Lower leg skin (tissue), 4 donors: ENCODE measurements at regions not wholly inside any gene's neighbourhood (a gene's known extent, or its start where the extent isn't known, plus 50 kb on each side); places are given as distances from the start of the nearest gene placed in this dataset.
"Not testable (repeated sequence)": the region's sequence is repeated elsewhere in the genome, so short reads cannot be mapped to it uniquely, and the experiment has no call there.

Experiments
- DNase-seq, 2 donors: peaks; one replicate each; pipeline ENCODE4 v3.0.0-alpha.2; 2019; ENCODE audit warnings: low spot score in 2 of 2
- H3K4me3 ChIP-seq: fragments of 200-600 bp; sonication (generic); 2 replicates; pipeline ENCODE4 v1.5.1; 2017; ENCODE audit warnings: mild to moderate bottlenecking, low read depth; ENCODE audit not compliant: poor library complexity, severe bottlenecking
- POLR2A ChIP-seq, 2 donors: fragments of 450-650 bp; IDR thresholded peaks; one replicate each; pipeline ENCODE4 v1.6.1; 2016 to 2017; ENCODE audit warnings: antibody characterized with exemption in 2 of 2, mild to moderate bottlenecking in 1 of 2, moderate library complexity in 1 of 2
- WGBS, 2 donors: methylation state at CpG; one replicate each; pipeline ENCODE4 v1.1.5; 2018; 5-methylcytosine and 5-hydroxymethylcytosine counted together
- intact Hi-C: fragments of 100-400 bp; cut with DNase I; formaldehyde crosslinking; loops from one replicate; pipeline ENCODE4 v1.15.0; 2023; ENCODE audit warnings: low total_unique reads
- TF ChIP-seq, protein P1 (sequence below), 3 donors: fragments of 450-650 bp; IDR thresholded peaks; one replicate each; pipeline ENCODE4 v1.5.1; 2016; ENCODE audit warnings: antibody characterized with exemption in 3 of 3, mild to moderate bottlenecking in 3 of 3, moderate library complexity in 2 of 3

GRCh38 chr5:130427222-130427955 is 523.1 kb downstream of the CHSY3 start:
- no peak overlapping the region for H3K4me3 ChIP-seq
- 88 to 90% methylated on average over 6 of the region's 6 CpGs for WGBS, 2 donors
- DNase-seq = no peak
- intact Hi-C loops = no loop called here
- no peak for TF ChIP-seq POLR2A (IDR thresholded peaks at IDR 0.05)
- TF ChIP-seq, protein P1, sequence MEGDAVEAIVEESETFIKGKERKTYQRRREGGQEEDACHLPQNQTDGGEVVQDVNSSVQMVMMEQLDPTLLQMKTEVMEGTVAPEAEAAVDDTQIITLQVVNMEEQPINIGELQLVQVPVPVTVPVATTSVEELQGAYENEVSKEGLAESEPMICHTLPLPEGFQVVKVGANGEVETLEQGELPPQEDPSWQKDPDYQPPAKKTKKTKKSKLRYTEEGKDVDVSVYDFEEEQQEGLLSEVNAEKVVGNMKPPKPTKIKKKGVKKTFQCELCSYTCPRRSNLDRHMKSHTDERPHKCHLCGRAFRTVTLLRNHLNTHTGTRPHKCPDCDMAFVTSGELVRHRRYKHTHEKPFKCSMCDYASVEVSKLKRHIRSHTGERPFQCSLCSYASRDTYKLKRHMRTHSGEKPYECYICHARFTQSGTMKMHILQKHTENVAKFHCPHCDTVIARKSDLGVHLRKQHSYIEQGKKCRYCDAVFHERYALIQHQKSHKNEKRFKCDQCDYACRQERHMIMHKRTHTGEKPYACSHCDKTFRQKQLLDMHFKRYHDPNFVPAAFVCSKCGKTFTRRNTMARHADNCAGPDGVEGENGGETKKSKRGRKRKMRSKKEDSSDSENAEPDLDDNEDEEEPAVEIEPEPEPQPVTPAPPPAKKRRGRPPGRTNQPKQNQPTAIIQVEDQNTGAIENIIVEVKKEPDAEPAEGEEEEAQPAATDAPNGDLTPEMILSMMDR (IDR thresholded peaks at IDR 0.05) = no peak

- 75 to 81% methylated on average over 2 of the region's 2 CpGs for WGBS, 2 donors
- TF ChIP-seq, protein P1 (IDR thresholded peaks at IDR 0.05) = no peak
- no peak for TF ChIP-seq POLR2A (IDR thresholded peaks at IDR 0.05)
- no peak for DNase-seq
- intact Hi-C loops = no loop called here
- H3K4me3 ChIP-seq = no peak overlapping the region
These were observed 521.2 kb downstream of the CHSY3 start for GRCh38 chr5:130425424-130425823.

- 29 to 32% methylated on average over 2 of the region's 2 CpGs for WGBS, 2 donors
- DNase-seq = no peak
- intact Hi-C loops = no loop called here
- no peak overlapping the region for H3K4me3 ChIP-seq
- TF ChIP-seq, protein P1 (IDR thresholded peaks at IDR 0.05) = no peak
- TF ChIP-seq POLR2A (IDR thresholded peaks at IDR 0.05) = no peak
These were observed 520.1 kb downstream of the CHSY3 start for GRCh38 chr5:130424341-130424740.

DNA sequence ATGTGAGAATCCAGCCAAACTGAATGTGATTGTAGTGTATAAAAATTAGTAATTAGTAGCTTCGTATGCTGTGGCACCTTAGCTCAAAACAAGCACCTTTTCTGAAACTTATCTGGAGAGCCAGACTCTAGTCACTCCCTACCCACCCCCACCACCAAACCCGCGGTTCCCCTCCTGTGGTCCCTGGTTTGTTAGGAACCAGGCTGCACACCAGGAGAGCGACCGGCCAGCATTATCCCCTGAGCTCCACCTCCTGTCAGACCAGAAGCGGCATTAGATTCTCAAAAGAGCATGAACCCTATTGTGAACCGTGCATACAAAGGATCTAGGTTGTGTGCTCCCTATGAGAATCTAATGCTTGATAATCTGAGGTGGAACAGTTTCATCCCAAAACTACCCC is 498.6 kb downstream of the CHSY3 start:
- TF ChIP-seq, protein P1 (IDR thresholded peaks at IDR 0.05) = no peak
- TF ChIP-seq POLR2A (IDR thresholded peaks at IDR 0.05) = no peak
- 49 to 59% methylated on average over 6 to 7 of the region's 7 CpGs for WGBS, 2 donors
- intact Hi-C loops = no loop called here
- no peak for DNase-seq
- H3K4me3 ChIP-seq = no peak overlapping the region

DNA sequence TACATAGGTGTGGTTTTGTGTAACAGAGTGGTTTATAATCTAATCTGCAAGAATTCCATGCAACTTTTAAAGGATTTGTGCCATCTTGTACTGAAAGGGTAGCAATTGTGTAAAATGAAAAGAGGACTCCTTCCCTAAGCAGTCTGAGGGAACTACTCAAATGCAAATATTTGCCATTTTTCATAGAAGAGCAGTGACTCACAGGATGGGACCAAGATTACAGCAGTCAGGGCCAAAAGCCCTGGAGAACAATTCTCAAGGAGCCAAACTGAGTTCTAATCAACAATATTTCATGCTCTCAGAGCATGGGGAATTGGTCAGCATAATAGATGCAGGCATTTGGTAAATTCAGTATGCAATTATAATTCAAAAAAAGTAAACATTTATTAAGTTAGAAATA is 495.8 kb downstream of the CHSY3 start:
- no peak for DNase-seq
- intact Hi-C loops = no loop called here
- H3K4me3 ChIP-seq = no peak overlapping the region
- no peak for TF ChIP-seq POLR2A (IDR thresholded peaks at IDR 0.05)
- TF ChIP-seq, protein P1 (IDR thresholded peaks at IDR 0.05) = no peak

DNA sequence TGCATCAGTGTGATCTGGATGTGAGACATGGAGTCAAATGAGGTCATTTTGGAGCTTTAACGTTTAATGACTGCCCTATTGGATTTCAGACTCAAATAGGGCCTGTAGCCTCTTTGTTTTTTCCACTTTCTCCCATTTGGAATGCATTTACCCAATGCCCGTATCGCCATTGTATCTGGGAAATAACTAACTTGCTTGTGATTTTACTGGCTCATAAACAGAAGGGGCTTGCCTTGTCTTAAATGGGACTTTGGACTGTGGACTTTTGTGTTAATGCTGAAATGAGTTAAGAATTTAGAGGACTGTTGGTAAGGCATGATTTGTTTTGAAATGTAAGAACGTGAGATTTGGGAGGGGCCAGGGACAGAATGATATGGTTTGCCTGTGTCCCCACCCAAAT is 494.6 kb downstream of the CHSY3 start:
- WGBS, 2 donors = 90 to 96% methylated on average over 4 of the region's 4 CpGs

GRCh38 chr5:130397727-130398126 is 493.5 kb downstream of the CHSY3 start:
- WGBS, 2 donors = 86 to 96% methylated on average over 1 of the region's 1 CpG
- intact Hi-C loops = not testable (repeated sequence)

More for the DNA sequence above, 494.6 kb downstream of the CHSY3 start:
- no peak for DNase-seq
- H3K4me3 ChIP-seq = no peak overlapping the region
- intact Hi-C loops = no loop called here
- TF ChIP-seq, protein P1 (IDR thresholded peaks at IDR 0.05) = no peak
- TF ChIP-seq POLR2A (IDR thresholded peaks at IDR 0.05) = no peak

More at GRCh38 chr5:130397727-130398126, 493.5 kb downstream of the CHSY3 start:
- not testable (repeated sequence) for DNase-seq, H3K4me3 ChIP-seq
